ENCODE measurements at regions not wholly inside any gene's neighbourhood (a gene's known extent, or its start where the extent isn't known, plus 50 kb on each side); places are given as distances from the start of the nearest gene placed in this dataset.
"Not testable (repeated sequence)": the region's sequence is repeated elsewhere in the genome, so short reads cannot be mapped to it uniquely, and the experiment has no call there.

GRCh38 chr10:21293518-21294356 is 231.7 kb downstream of the SKIDA1 start:
- DNase-seq (ENCODE audit: low read depth, low spot score) = peak; percentile 59

- DNase-seq (ENCODE audit: low read depth, low spot score) = peak; percentile 98
These were observed 232.5 kb downstream of the SKIDA1 start for GRCh38 chr10:21292763-21293517.

- DNase-seq (ENCODE audit: low read depth, low spot score) = no peak
These were observed 234.9 kb downstream of the SKIDA1 start for GRCh38 chr10:21290499-21291160.

- DNase-seq (ENCODE audit: low read depth, low spot score) = no peak
These were observed 235.5 kb downstream of the SKIDA1 start for GRCh38 chr10:21289961-21290360.

GRCh38 chr10:21289271-21289670 is 236.2 kb downstream of the SKIDA1 start:
- no peak for DNase-seq (ENCODE audit: low read depth, low spot score)

- DNase-seq (ENCODE audit: low read depth, low spot score) = peak; percentile 29
These were observed 239.6 kb downstream of the SKIDA1 start for GRCh38 chr10:21285742-21286331.

GRCh38 chr10:21285207-21285606 is 240.3 kb downstream of the SKIDA1 start:
- no peak for DNase-seq (ENCODE audit: low read depth, low spot score)

- no peak for DNase-seq (ENCODE audit: low read depth, low spot score)
These were observed 241.2 kb downstream of the SKIDA1 start for GRCh38 chr10:21284301-21284700.

GRCh38 chr10:21283053-21283452 is 242.4 kb downstream of the SKIDA1 start:
- not testable (repeated sequence) for DNase-seq (ENCODE audit: low read depth, low spot score)

GRCh38 chr10:21281765-21282484 is 243.6 kb downstream of the SKIDA1 start:
- DNase-seq (ENCODE audit: low read depth, low spot score) = no peak

- no peak for DNase-seq (ENCODE audit: low read depth, low spot score)
These were observed 244.4 kb downstream of the SKIDA1 start for GRCh38 chr10:21280971-21281572.

GRCh38 chr10:21280037-21280436 is 245.4 kb downstream of the SKIDA1 start:
- DNase-seq (ENCODE audit: low read depth, low spot score) = no peak

- DNase-seq (ENCODE audit: low read depth, low spot score) = no peak
These were observed 246.3 kb downstream of the SKIDA1 start for GRCh38 chr10:21279217-21279575.

GRCh38 chr10:21278491-21279216 is 246.8 kb downstream of the SKIDA1 start:
- peak; percentile 96 for DNase-seq (ENCODE audit: low read depth, low spot score)

- peak; percentile 33 for DNase-seq (ENCODE audit: low read depth, low spot score)
These were observed 252.0 kb downstream of the SKIDA1 start for GRCh38 chr10:21273400-21273968.

GRCh38 chr10:21272643-21273399 is 252.7 kb downstream of the SKIDA1 start:
- DNase-seq (ENCODE audit: low read depth, low spot score) = no peak

- no peak for DNase-seq (ENCODE audit: low read depth, low spot score)
These were observed 254.5 kb downstream of the SKIDA1 start for GRCh38 chr10:21270976-21271375.

- DNase-seq (ENCODE audit: low read depth, low spot score) = no peak
These were observed 256.2 kb downstream of the SKIDA1 start for GRCh38 chr10:21269289-21269688.

- peak; percentile 64 for DNase-seq (ENCODE audit: low read depth, low spot score)
These were observed 259.9 kb downstream of the SKIDA1 start for GRCh38 chr10:21265622-21266021.
